Right atrium auricular region (tissue), 2 donors: ENCODE measurements at regions not wholly inside any gene's neighbourhood (a gene's known extent, or its start where the extent isn't known, plus 50 kb on each side); places are given as distances from the start of the nearest gene placed in this dataset.

ENCODE experiments used
- DNase-seq: peaks from one replicate; pipeline ENCODE4 v3.0.0-alpha.2; 2019; ENCODE audit warnings: low spot score
- H3K27ac ChIP-seq, 2 donors: fragments of 200-600 bp; sonication (generic); 1 replicate in 1 of 2; 2 replicates in 1 of 2; pipeline ENCODE4 v1.5.1; 2016 to 2019
- H3K27me3 ChIP-seq, 2 donors: fragments of 200-600 bp; sonication (generic); one replicate each; pipeline versions ENCODE4 v1.5.1 to v1.6.0; 2017 to 2019
- H3K36me3 ChIP-seq: fragments of 200-600 bp; sonication (generic); one replicate; pipeline ENCODE4 v1.5.1; 2016
- H3K4me1 ChIP-seq, 2 donors: fragments of 200-600 bp; sonication (generic); one replicate each; pipeline versions ENCODE4 v1.5.1 to v1.6.0; 2017 to 2019
- H3K4me3 ChIP-seq, 2 donors: fragments of 200-600 bp; sonication (generic); 1 replicate in 1 of 2; 2 replicates in 1 of 2; pipeline ENCODE4 v1.5.1; 2017 to 2019; ENCODE audit warnings: mild to moderate bottlenecking in 1 of 2, moderate library complexity in 1 of 2
- H3K9me3 ChIP-seq, 2 donors: fragments of 200-600 bp; sonication (generic); one replicate each; pipeline ENCODE4 v1.5.1; 2019
- TF ChIP-seq, protein P1 (sequence below), 2 donors: fragments of 200-600 bp; sonication (generic); IDR thresholded peaks; one replicate each; pipeline ENCODE4 v1.5.1; 2019; ENCODE audit warnings: antibody characterized with exemption in 2 of 2

GRCh38 chr12:127295630-127296029 is 971.3 kb upstream of the TMEM132C start:
- Histone ChIP-seq H3K36me3 (no peaks in the 10 kb centered on the region), H3K27me3 (no peaks in the 10 kb centered on the region), H3K4me3 (no peak overlapping the region), H3K9me3 (no peaks in the 10 kb centered on the region), H3K4me1 (no peaks in the 10 kb centered on the region), H3K27ac (no peak overlapping the region)
- TF ChIP-seq, protein P1, sequence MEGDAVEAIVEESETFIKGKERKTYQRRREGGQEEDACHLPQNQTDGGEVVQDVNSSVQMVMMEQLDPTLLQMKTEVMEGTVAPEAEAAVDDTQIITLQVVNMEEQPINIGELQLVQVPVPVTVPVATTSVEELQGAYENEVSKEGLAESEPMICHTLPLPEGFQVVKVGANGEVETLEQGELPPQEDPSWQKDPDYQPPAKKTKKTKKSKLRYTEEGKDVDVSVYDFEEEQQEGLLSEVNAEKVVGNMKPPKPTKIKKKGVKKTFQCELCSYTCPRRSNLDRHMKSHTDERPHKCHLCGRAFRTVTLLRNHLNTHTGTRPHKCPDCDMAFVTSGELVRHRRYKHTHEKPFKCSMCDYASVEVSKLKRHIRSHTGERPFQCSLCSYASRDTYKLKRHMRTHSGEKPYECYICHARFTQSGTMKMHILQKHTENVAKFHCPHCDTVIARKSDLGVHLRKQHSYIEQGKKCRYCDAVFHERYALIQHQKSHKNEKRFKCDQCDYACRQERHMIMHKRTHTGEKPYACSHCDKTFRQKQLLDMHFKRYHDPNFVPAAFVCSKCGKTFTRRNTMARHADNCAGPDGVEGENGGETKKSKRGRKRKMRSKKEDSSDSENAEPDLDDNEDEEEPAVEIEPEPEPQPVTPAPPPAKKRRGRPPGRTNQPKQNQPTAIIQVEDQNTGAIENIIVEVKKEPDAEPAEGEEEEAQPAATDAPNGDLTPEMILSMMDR (IDR thresholded peaks at IDR 0.05): no peak
- DNase-seq: peak; percentile 11

GRCh38 chr12:127296591-127296990 is 970.4 kb upstream of the TMEM132C start:
- peak; percentile 13 for DNase-seq
- TF ChIP-seq, protein P1 (IDR thresholded peaks at IDR 0.05): no peak
- Histone ChIP-seq H3K9me3 (no peaks in the 10 kb centered on the region), H3K27ac (no peak overlapping the region), H3K27me3 (no peaks in the 10 kb centered on the region), H3K4me1 (no peaks in the 10 kb centered on the region), H3K4me3 (no peak overlapping the region), H3K36me3 (no peaks in the 10 kb centered on the region)

DNA sequence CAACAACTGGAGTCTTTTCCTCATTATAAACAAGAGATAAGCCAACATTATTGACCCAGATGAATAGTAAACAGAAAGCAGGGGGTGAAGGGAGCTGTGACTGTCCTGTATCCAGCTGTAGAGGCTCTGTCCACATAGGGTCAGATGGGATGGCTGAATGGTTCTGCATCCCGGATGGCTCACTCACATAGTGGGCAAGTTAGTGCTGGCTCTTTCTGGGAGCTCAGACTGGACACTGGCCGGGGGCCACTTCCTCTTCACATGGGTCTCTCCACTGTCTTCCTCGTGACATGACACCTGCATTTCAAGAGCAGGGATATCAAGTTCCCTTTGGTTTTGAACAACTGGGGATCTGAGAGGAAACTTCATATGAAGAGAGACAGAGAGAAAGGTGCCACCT is 969.6 kb upstream of the TMEM132C start:
- peak; percentile 43 for DNase-seq
- TF ChIP-seq, protein P1 (IDR thresholded peaks at IDR 0.05): no peak
- no peak overlapping the region for H3K4me3 ChIP-seq
- H3K9me3 ChIP-seq: no peaks in the 10 kb centered on the region
- no peaks in the 10 kb centered on the region for H3K27me3 ChIP-seq
- H3K4me1 ChIP-seq: no peaks in the 10 kb centered on the region
- H3K27ac ChIP-seq: no peak overlapping the region
- H3K36me3 ChIP-seq: no peaks in the 10 kb centered on the region

GRCh38 chr12:127300075-127300474 is 966.9 kb upstream of the TMEM132C start:
- Histone ChIP-seq H3K4me3 (no peak overlapping the region), H3K9me3 (no peaks in the 10 kb centered on the region), H3K4me1 (no peaks in the 10 kb centered on the region), H3K36me3 (no peaks in the 10 kb centered on the region), H3K27me3 (no peaks in the 10 kb centered on the region), H3K27ac (no peak overlapping the region)
- peak; percentile 7 for DNase-seq
- TF ChIP-seq, protein P1 (IDR thresholded peaks at IDR 0.05): no peak

GRCh38 chr12:127300753-127301152 is 966.2 kb upstream of the TMEM132C start:
- Histone ChIP-seq H3K4me1 (no peaks in the 10 kb centered on the region), H3K27me3 (no peaks in the 10 kb centered on the region), H3K9me3 (no peaks in the 10 kb centered on the region), H3K36me3 (no peaks in the 10 kb centered on the region), H3K4me3 (no peak overlapping the region), H3K27ac (no peak overlapping the region)
- peak; percentile 40 for DNase-seq
- TF ChIP-seq, protein P1 (IDR thresholded peaks at IDR 0.05): no peak

GRCh38 chr12:127301876-127302275 is 965.1 kb upstream of the TMEM132C start:
- H3K9me3 ChIP-seq: no peaks in the 10 kb centered on the region
- no peaks in the 10 kb centered on the region for H3K27me3 ChIP-seq
- H3K27ac ChIP-seq: no peak overlapping the region
- DNase-seq: no peak
- no peak overlapping the region for H3K4me3 ChIP-seq
- TF ChIP-seq, protein P1 (IDR thresholded peaks at IDR 0.05): no peak
- no peaks in the 10 kb centered on the region for H3K36me3 ChIP-seq
- H3K4me1 ChIP-seq: no peaks in the 10 kb centered on the region
